ENCODE measurements at regions not wholly inside any gene's neighbourhood (a gene's known extent, or its start where the extent isn't known, plus 50 kb on each side); places are given as distances from the start of the nearest gene placed in this dataset.

DNA sequence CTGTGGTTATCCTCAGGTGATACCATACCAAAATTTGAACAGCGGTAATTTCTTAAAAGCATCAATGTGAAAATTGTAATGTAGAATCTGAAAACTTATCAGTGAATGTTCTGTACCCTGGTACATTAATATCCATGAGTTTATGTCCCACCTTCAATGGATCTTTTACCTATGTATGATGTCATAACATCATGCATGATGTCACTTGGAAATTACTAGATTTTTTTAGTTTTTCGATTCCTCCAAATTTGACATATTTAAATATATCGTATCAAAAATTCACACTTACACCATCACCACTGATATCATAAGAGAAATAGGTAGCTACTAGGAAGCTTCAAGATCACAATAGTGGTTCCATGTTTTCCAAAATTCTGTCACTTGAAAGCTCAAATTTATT is 95.0 kb upstream of the AKR1E2 start:
- H3K9ac ChIP-seq (ENCODE audit: low read depth, low read length) = no peak overlapping the region

DNA sequence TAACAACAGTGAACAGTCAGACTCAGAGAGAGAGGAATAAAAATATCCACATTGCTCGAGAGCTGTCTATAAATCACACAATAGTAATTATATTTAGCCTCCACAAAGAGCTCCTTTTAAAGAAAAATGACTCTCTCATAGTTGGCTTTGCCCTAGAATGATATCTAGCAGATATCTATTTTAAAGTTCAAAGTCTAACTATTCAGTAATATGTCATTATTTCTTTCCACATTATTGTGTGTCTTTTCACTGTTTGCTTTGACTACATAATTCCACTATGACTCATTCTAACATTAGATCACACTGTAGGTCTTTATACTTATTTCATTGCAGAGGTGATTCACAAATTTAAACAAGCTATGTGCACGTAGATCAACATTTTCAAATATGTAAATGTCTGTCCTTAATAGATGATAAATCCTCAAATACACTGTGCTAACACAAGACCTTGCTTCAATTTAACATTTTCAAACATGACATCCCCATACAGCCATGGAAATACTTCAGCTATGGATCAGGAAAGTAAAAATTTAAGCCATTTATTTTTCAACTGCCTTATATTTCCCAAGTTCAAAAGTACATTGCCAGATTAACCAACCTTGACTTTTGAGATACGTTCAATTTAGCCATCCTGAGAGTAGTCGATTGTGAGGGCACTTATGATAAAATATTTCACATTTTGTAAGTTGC is 99.9 kb upstream of the AKR1E2 start:
- Histone ChIP-seq H3K36me3 (ENCODE audit: insufficient read depth, low read length) (no peaks in the 10 kb centered on the region), H3K4me3 (ENCODE audit: low read length) (no peak overlapping the region), H3K9ac (ENCODE audit: low read depth, low read length) (peak overlapping the region; percentile 78), H3K27me3 (ENCODE audit: control insufficient read depth, insufficient read depth, low read length) (no peaks in the 10 kb centered on the region), H3K9me3 (replicated peaks; ENCODE audit: low read length) (no peaks in the 10 kb centered on the region), H3K4me2 (ENCODE audit: low read length) (peak overlapping the region; percentile 64), H3K4me1 (ENCODE audit: control insufficient read depth, insufficient read depth, low read length) (peaks cover 15% of the 10 kb centered on the region)

More for the DNA sequence above, 95.0 kb upstream of the AKR1E2 start:
- H3K27me3 ChIP-seq (ENCODE audit: control insufficient read depth, insufficient read depth, low read length) = no peaks in the 10 kb centered on the region
- no peaks in the 10 kb centered on the region for H3K9me3 ChIP-seq (replicated peaks; ENCODE audit: low read length)
- H3K4me3 ChIP-seq (ENCODE audit: low read length) = no peak overlapping the region
- H3K4me2 ChIP-seq (ENCODE audit: low read length) = no peak overlapping the region
- peaks cover 4% of the 10 kb centered on the region for H3K4me1 ChIP-seq (ENCODE audit: control insufficient read depth, insufficient read depth, low read length)
- no peaks in the 10 kb centered on the region for H3K36me3 ChIP-seq (ENCODE audit: insufficient read depth, low read length)

DNA sequence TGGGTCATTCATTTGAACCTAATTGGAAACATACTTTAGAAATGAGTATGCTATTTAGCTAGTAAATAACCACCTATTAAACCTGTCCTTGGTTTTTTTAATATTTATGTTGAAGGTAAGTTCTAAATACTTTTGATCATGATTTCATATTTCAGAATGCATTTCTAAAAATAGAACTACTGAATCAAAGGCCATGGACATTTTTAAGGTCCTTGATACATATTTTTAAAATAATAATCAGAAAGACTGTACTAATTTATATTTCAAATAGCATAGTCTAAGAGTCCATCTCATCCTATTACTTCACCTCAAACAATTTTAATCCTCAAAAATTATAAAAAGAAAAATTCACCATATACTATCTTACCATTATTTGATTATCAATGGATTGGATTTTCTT is 102.1 kb upstream of the AKR1E2 start:
- H3K36me3 ChIP-seq (ENCODE audit: insufficient read depth, low read length) = no peaks in the 10 kb centered on the region
- no peak overlapping the region for H3K4me2 ChIP-seq (ENCODE audit: low read length)
- no peaks in the 10 kb centered on the region for H3K9me3 ChIP-seq (replicated peaks; ENCODE audit: low read length)
- H3K4me3 ChIP-seq (ENCODE audit: low read length) = no peak overlapping the region
- H3K9ac ChIP-seq (ENCODE audit: low read depth, low read length) = no peak overlapping the region
- H3K27me3 ChIP-seq (ENCODE audit: control insufficient read depth, insufficient read depth, low read length) = no peaks in the 10 kb centered on the region
- H3K4me1 ChIP-seq (ENCODE audit: control insufficient read depth, insufficient read depth, low read length) = peaks cover 15% of the 10 kb centered on the region

DNA sequence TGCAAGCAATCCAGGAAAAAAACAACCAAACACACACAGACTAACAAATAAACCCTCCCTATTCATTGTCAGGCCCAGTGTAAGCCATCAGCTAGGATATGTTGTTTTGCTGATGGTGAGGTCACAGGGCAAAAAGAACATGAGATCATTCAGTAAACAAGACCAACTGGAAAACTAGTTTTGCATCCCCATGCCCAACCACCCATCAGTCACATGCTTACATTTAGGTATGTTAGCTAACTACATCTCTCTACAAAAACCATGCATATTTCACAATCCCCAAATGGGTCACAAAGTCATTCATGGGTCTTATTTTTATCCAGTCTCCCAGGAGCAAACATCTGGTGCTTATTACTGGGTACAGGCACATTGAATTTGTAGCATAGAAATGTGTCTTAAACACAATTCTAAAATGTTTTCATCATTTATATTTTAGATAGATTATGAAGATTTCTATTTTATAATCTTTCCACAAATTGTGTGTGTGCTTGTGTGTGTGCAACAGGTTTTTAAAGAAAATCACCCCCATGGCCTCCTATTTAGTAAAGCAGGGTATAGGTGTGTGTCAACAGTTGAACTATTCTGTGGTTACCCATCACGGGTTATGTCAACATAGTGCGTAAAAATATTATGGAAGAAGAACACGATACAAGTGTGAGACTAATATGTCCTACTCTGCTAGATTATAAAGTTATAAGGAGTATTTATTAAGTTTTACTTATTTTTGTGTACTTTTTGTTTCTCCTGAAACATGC is 103.8 kb upstream of the AKR1E2 start:
- no peaks in the 10 kb centered on the region for H3K9me3 ChIP-seq (replicated peaks; ENCODE audit: low read length)
- H3K27me3 ChIP-seq (ENCODE audit: control insufficient read depth, insufficient read depth, low read length) = no peaks in the 10 kb centered on the region
- H3K4me2 ChIP-seq (ENCODE audit: low read length) = no peak overlapping the region

DNA sequence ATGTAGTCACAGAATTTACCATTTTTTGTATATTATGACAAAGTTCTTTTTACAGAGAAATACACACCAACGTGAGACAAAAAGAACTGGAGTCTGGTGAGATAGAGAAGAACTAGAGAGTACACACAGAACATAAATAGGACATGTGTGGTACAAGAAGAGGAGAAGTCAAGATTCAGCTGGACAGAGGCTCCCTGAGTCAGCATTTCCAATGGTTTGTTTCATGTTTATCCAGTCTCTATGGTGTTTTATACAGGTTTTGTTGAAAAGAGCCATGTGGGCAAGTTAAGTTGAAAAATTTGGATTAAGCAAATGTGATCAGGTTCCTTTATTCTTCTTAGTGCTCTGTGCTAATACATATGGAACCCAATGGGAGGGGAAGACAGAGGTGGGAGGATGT is 105.5 kb upstream of the AKR1E2 start:
- H3K36me3 ChIP-seq (ENCODE audit: insufficient read depth, low read length) = no peaks in the 10 kb centered on the region
- H3K4me3 ChIP-seq (ENCODE audit: low read length) = no peak overlapping the region
- H3K9me3 ChIP-seq (replicated peaks; ENCODE audit: low read length) = no peaks in the 10 kb centered on the region
- peaks cover 7% of the 10 kb centered on the region for H3K4me1 ChIP-seq (ENCODE audit: control insufficient read depth, insufficient read depth, low read length)
- H3K9ac ChIP-seq (ENCODE audit: low read depth, low read length) = no peak overlapping the region
- H3K4me2 ChIP-seq (ENCODE audit: low read length) = no peak overlapping the region
- H3K27me3 ChIP-seq (ENCODE audit: control insufficient read depth, insufficient read depth, low read length) = no peaks in the 10 kb centered on the region

More for the DNA sequence above, 103.8 kb upstream of the AKR1E2 start:
- Histone ChIP-seq H3K4me1 (ENCODE audit: control insufficient read depth, insufficient read depth, low read length) (peaks cover 15% of the 10 kb centered on the region), H3K4me3 (ENCODE audit: low read length) (no peak overlapping the region), H3K36me3 (ENCODE audit: insufficient read depth, low read length) (no peaks in the 10 kb centered on the region), H3K9ac (ENCODE audit: low read depth, low read length) (no peak overlapping the region)

DNA sequence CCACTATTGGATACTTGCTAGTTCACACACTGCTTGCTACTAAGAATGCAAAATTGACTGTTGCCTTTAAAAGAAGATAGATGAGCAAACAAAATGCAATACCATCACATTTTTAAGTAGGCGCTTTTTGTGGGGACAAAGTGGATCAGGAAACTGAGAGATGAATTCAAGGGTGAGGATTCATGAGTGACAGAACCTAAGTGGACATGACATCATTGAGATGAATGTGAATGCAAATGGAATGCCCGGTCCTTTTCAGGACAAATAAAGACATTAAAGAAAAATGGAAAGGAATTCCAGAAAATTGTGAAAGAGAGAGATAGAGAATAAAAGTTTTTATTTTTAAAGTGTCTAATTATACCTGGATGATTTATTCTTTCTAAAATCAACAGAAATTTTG is 106.3 kb upstream of the AKR1E2 start:
- no peaks in the 10 kb centered on the region for H3K36me3 ChIP-seq (ENCODE audit: insufficient read depth, low read length)
- no peak overlapping the region for H3K4me2 ChIP-seq (ENCODE audit: low read length)
- H3K4me1 ChIP-seq (ENCODE audit: control insufficient read depth, insufficient read depth, low read length) = no peaks in the 10 kb centered on the region
- no peak overlapping the region for H3K9ac ChIP-seq (ENCODE audit: low read depth, low read length)
- no peaks in the 10 kb centered on the region for H3K9me3 ChIP-seq (replicated peaks; ENCODE audit: low read length)
- no peaks in the 10 kb centered on the region for H3K27me3 ChIP-seq (ENCODE audit: control insufficient read depth, insufficient read depth, low read length)
- H3K4me3 ChIP-seq (ENCODE audit: low read length) = no peak overlapping the region

DNA sequence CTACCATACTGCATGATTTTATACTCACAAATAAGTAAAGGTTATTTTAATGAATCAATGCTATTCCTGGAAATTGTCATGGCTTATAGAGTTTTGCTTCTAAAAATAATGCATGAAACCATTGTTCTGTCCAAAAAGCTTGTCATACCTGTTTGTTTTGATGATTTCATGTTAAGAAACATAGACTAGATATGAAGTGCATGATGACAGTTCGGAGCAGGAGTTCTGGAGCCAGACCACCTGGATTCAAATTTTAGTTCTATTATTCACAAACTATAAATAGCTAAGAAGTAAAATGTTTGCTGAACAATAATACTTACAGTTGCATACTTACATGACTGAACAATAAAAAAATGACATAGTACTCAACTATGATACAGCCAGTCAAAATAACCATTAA is 107.0 kb upstream of the AKR1E2 start:
- H3K9me3 ChIP-seq (replicated peaks; ENCODE audit: low read length) = no peaks in the 10 kb centered on the region
- no peak overlapping the region for H3K4me3 ChIP-seq (ENCODE audit: low read length)
- no peak overlapping the region for H3K9ac ChIP-seq (ENCODE audit: low read depth, low read length)
- H3K4me1 ChIP-seq (ENCODE audit: control insufficient read depth, insufficient read depth, low read length) = no peaks in the 10 kb centered on the region
- no peaks in the 10 kb centered on the region for H3K36me3 ChIP-seq (ENCODE audit: insufficient read depth, low read length)
- no peak overlapping the region for H3K4me2 ChIP-seq (ENCODE audit: low read length)
- no peaks in the 10 kb centered on the region for H3K27me3 ChIP-seq (ENCODE audit: control insufficient read depth, insufficient read depth, low read length)

DNA sequence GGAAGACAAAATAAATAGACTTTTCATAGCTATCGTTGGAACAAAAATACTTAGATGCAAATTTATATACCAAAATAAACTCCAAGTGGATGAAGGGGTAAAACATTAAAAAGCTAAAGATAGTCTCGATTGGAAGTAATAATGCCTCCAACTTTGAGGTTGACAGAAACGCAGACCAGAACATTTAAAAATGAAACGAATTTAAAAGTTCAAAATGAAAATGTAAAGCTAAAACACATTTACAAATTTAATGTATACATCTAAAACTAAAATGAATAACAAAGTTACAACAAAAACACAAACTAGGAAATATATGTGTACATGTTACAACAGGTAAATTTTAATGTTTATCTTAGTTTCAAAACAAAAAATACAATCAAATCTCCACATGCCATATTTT is 107.5 kb upstream of the AKR1E2 start:
- Histone ChIP-seq H3K4me3 (ENCODE audit: low read length) (no peak overlapping the region), H3K27me3 (ENCODE audit: control insufficient read depth, insufficient read depth, low read length) (no peaks in the 10 kb centered on the region), H3K36me3 (ENCODE audit: insufficient read depth, low read length) (no peaks in the 10 kb centered on the region), H3K4me1 (ENCODE audit: control insufficient read depth, insufficient read depth, low read length) (no peaks in the 10 kb centered on the region), H3K9ac (ENCODE audit: low read depth, low read length) (no peak overlapping the region), H3K4me2 (ENCODE audit: low read length) (no peak overlapping the region), H3K9me3 (replicated peaks; ENCODE audit: low read length) (no peaks in the 10 kb centered on the region)

DNA sequence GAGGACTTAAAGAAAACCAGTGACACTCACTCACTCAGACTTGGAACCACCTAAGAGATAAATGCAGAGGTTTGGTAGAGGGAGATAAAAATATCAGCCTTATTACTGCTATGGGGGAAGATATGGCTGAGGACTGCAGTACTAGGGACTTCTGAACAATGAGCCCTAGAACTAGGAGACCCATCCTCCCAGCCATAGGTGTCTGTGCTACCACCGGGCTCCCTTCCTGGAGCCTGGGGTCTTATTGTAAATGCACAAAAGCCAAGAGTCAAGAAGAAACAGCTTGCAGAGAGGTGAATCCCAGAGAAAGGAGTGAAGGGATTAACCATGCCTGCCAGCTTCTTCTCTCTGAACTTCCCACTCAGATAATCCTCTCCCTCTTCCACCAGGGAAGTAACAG is 108.3 kb upstream of the AKR1E2 start:
- Histone ChIP-seq H3K4me2 (ENCODE audit: low read length) (no peak overlapping the region), H3K27me3 (ENCODE audit: control insufficient read depth, insufficient read depth, low read length) (no peaks in the 10 kb centered on the region), H3K36me3 (ENCODE audit: insufficient read depth, low read length) (no peaks in the 10 kb centered on the region), H3K4me3 (ENCODE audit: low read length) (no peak overlapping the region), H3K9me3 (replicated peaks; ENCODE audit: low read length) (no peaks in the 10 kb centered on the region), H3K4me1 (ENCODE audit: control insufficient read depth, insufficient read depth, low read length) (no peaks in the 10 kb centered on the region), H3K9ac (ENCODE audit: low read depth, low read length) (no peak overlapping the region)

DNA sequence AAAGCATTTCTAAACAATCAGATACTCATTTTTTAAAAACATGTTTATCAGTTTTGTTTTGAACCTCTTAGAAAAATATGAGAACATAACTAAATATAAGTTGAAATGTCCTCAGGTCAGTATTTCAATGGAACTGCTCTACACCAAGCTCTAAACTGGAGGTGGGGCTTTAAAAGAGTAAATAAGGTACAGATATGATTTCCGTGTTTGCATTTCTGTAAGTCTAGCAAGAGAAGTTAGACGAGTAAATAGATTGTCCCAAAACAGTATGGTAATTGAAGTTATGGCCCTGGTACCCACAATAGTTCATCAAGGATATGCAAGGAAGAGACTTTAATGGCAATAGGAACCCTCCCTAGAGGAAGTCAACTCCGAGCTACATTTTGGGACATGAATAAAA is 115.1 kb upstream of the AKR1E2 start:
- no peaks in the 10 kb centered on the region for H3K27me3 ChIP-seq (ENCODE audit: control insufficient read depth, insufficient read depth, low read length)
- H3K4me3 ChIP-seq (ENCODE audit: low read length) = no peak overlapping the region
- no peaks in the 10 kb centered on the region for H3K9me3 ChIP-seq (replicated peaks; ENCODE audit: low read length)
- no peaks in the 10 kb centered on the region for H3K36me3 ChIP-seq (ENCODE audit: insufficient read depth, low read length)
- H3K4me2 ChIP-seq (ENCODE audit: low read length) = no peak overlapping the region
- no peaks in the 10 kb centered on the region for H3K4me1 ChIP-seq (ENCODE audit: control insufficient read depth, insufficient read depth, low read length)
- H3K9ac ChIP-seq (ENCODE audit: low read depth, low read length) = no peak overlapping the region

DNA sequence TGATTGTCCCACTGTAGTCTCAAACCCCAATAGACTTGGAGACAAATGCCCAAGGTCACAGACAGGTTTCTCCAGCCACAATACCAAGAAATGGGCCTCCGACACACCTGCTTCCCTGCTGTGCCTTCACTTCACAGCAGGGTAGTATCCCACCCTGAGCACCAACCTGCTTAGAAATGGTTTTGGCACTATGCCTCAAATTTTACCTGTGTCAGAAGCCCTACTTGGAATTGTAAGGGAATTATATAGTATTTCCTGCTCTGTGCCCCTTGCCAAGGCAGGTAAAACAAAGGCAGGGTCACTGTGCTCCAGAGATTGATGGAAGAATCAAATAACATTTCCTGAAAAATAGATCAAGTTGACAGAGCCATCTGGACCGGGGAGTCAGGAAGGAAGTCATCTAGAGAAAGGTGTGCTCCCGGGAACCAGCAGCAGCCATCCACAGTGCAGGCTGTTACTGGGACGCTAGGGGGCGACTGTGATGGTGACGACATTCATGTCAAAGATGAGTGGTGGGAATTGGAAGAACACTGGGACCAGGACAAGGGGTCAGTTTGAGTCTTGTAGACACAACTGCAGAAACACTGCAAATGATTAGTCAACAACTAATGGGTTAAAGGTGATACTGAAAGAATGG is 117.8 kb upstream of the AKR1E2 start:
- Histone ChIP-seq H3K9ac (ENCODE audit: low read depth, low read length) (no peak overlapping the region), H3K4me1 (ENCODE audit: control insufficient read depth, insufficient read depth, low read length) (peaks cover 18% of the 10 kb centered on the region), H3K4me2 (ENCODE audit: low read length) (no peak overlapping the region), H3K36me3 (ENCODE audit: insufficient read depth, low read length) (no peaks in the 10 kb centered on the region), H3K27me3 (ENCODE audit: control insufficient read depth, insufficient read depth, low read length) (no peaks in the 10 kb centered on the region), H3K9me3 (replicated peaks; ENCODE audit: low read length) (no peaks in the 10 kb centered on the region), H3K4me3 (ENCODE audit: low read length) (no peak overlapping the region)

All from skeletal muscle satellite cell (primary cell).